Type B pancreatic cell (in vitro differentiated cells): ENCODE measurements at regions not wholly inside any gene's neighbourhood (a gene's known extent, or its start where the extent isn't known, plus 50 kb on each side); places are given as distances from the start of the nearest gene placed in this dataset.

Experiments used
- DNase-seq: peaks from one replicate; pipeline ENCODE4 v3.0.0; 2021; ENCODE audit warnings: mixed read lengths; ENCODE audit not compliant: unreplicated experiment; ENCODE audit errors: extremely low spot score
- H3K27ac Mint-ChIP-seq: 2 replicates; pipeline ENCODE4 v1.8.0; 2021; ENCODE audit warnings: mild to moderate bottlenecking, mixed read lengths
- H3K27me3 Mint-ChIP-seq: 2 replicates; pipeline ENCODE4 v1.8.0; 2021; ENCODE audit warnings: mixed read lengths
- H3K36me3 Mint-ChIP-seq: 2 replicates; pipeline ENCODE4 v1.8.0; 2021; ENCODE audit warnings: mixed read lengths
- H3K4me1 Mint-ChIP-seq: one replicate; pipeline ENCODE4 v1.8.0; 2021; ENCODE audit warnings: mixed read lengths; ENCODE audit not compliant: unreplicated experiment
- H3K4me3 Mint-ChIP-seq: 2 replicates; pipeline ENCODE4 v1.8.0; 2021; ENCODE audit warnings: mild to moderate bottlenecking, mixed read lengths
- H3K9me3 Mint-ChIP-seq: 2 replicates; pipeline ENCODE4 v1.8.0; 2021; ENCODE audit warnings: mixed read lengths
- CTCF ChIP-seq: fragments of 200-600 bp; sonication (generic); conservative IDR thresholded peaks from 2 replicates; pipeline ENCODE4 v1.5.0; 2021; ENCODE audit warnings: antibody characterized with exemption, mild to moderate bottlenecking

- peaks cover 82% of the 10 kb centered on the region for H3K27me3 Mint-ChIP-seq
- DNase-seq = no peak
- no peak overlapping the region for H3K27ac Mint-ChIP-seq
- no peaks in the 10 kb centered on the region for H3K9me3 Mint-ChIP-seq
- H3K36me3 Mint-ChIP-seq = no peaks in the 10 kb centered on the region
- no peak overlapping the region for H3K4me3 Mint-ChIP-seq
- TF ChIP-seq CTCF = no peak
- H3K4me1 Mint-ChIP-seq = peaks cover 4% of the 10 kb centered on the region
Observed at GRCh38 chr2:222050981-222051380, 247.8 kb downstream of the PAX3 start.

DNA sequence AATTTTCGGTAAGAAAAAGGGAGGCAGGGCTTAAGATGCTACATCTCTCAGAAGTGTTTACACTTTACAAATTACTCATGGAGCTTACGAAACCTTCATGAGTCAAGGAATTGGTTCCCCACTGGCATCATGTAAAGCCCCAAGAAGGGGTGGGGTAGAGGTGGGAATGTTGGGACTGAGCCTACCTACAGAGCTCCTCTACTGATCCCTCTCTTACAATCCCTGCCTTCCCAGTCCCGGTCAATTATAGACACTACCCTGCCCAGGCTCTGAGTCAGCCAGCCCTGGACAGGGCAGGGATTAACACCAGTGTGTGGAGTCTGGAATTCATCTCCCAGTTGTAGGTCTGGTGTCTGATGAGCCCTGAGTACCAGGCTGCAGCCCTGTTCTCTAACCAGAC lies 248.9 kb downstream of the PAX3 start:
- H3K36me3 Mint-ChIP-seq = no peaks in the 10 kb centered on the region
- no peak for DNase-seq
- H3K27me3 Mint-ChIP-seq = peaks cover 77% of the 10 kb centered on the region
- peaks cover 4% of the 10 kb centered on the region for H3K4me1 Mint-ChIP-seq
- no peaks in the 10 kb centered on the region for H3K9me3 Mint-ChIP-seq
- H3K4me3 Mint-ChIP-seq = no peak overlapping the region
- TF ChIP-seq CTCF = no peak
- H3K27ac Mint-ChIP-seq = no peak overlapping the region

DNA sequence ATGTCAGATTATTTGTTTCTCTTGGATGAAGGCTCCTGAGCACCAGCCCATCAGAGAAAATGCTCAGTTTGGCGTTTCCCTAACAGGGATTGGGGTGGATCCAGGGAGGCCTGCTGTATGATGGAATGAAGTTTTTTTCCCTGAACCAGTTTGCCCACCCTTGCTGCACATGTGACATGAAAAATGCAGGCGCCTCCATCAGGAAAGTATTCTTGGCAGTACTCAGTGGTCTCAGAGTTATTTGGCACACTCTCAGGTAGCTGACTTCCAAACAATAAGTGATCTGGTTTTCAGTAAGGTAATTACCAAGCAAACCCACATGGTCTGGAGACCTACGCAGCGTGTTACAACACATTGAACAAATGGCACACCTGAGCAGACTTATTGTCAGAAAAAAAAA lies 254.9 kb downstream of the PAX3 start:
- Mint-ChIP-seq H3K27me3 (peaks cover 35% of the 10 kb centered on the region), H3K27ac (no peak overlapping the region), H3K4me1 (no peaks in the 10 kb centered on the region), H3K4me3 (no peak overlapping the region), H3K36me3 (no peaks in the 10 kb centered on the region), H3K9me3 (no peaks in the 10 kb centered on the region)
- TF ChIP-seq CTCF = no peak
- no peak for DNase-seq

DNA sequence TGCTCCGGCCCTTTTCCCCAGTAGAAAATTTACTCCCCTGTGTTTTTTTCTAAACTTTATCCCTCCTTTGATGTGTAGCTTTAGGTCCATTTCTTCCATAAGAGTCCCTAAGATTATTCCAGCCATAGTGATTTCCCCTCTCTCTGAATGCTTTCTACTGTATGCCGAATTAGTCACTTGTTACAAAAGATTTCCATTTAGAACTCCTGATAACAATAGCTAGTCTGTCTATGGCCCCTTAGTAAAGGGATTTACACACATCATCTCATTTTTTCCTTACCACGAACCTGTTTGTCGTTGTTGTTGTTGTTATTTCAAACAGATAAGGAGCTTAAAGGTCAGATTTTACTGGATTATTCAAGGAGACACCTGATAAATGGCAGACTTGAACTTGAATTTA lies 256.1 kb downstream of the PAX3 start:
- Mint-ChIP-seq H3K27me3 (peaks cover 22% of the 10 kb centered on the region), H3K9me3 (no peaks in the 10 kb centered on the region), H3K4me3 (no peak overlapping the region), H3K27ac (no peak overlapping the region), H3K36me3 (no peaks in the 10 kb centered on the region), H3K4me1 (no peaks in the 10 kb centered on the region)
- no peak for TF ChIP-seq CTCF
- no peak for DNase-seq

DNA sequence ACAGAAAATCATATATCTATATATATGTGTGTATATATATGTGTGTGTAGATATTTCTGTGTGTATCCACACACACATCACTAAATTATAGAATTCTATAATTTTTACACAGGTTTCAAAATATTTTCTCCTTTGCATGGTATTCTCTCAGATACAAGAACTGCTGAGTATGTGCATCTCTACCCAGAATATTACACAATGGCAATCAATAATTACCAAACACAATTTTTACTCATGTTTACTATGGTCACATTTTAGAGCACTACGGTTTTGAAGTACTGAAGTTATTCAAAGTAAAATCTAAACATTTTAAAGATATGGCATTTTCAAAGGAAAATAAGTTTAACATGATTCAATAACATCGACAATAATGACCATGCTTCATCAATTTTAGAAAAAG lies 258.5 kb downstream of the PAX3 start:
- peaks cover 4% of the 10 kb centered on the region for H3K27me3 Mint-ChIP-seq
- no peak for TF ChIP-seq CTCF

DNA sequence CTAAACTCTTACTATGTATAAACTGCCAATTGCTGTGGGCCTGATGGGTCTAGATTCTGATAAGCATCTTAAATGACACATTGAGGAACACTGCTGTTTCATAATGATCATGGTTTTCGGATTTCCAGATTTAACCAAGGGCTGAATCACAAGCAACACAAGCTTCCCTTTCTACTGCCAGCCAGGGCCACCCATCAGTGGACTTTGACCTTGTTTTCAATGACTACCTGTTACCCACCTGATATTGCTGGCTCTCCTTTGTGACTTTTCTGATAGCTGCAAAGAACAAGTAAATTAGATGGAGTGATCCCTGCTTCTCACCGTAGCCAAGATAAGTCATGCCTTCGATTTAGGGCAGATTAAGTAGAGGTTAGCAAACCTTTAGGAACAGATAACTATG lies 259.0 kb downstream of the PAX3 start:
- Mint-ChIP-seq H3K4me1 (no peaks in the 10 kb centered on the region), H3K27ac (no peak overlapping the region)
- no peak for DNase-seq

More for the DNA sequence above, 258.5 kb downstream of the PAX3 start:
- Mint-ChIP-seq H3K36me3 (no peaks in the 10 kb centered on the region), H3K4me3 (no peak overlapping the region), H3K27ac (no peak overlapping the region), H3K9me3 (no peaks in the 10 kb centered on the region), H3K4me1 (no peaks in the 10 kb centered on the region)
- DNase-seq = no peak

More for the DNA sequence above, 259.0 kb downstream of the PAX3 start:
- H3K4me3 Mint-ChIP-seq = no peak overlapping the region
- peaks cover 4% of the 10 kb centered on the region for H3K27me3 Mint-ChIP-seq
- H3K9me3 Mint-ChIP-seq = no peaks in the 10 kb centered on the region
- no peak for TF ChIP-seq CTCF
- H3K36me3 Mint-ChIP-seq = no peaks in the 10 kb centered on the region
